ENCODE measurements at regions not wholly inside any gene's neighbourhood (a gene's known extent, or its start where the extent isn't known, plus 50 kb on each side); places are given as distances from the start of the nearest gene placed in this dataset.
"Not testable (repeated sequence)": the region's sequence is repeated elsewhere in the genome, so short reads cannot be mapped to it uniquely, and the experiment has no call there.

DNA sequence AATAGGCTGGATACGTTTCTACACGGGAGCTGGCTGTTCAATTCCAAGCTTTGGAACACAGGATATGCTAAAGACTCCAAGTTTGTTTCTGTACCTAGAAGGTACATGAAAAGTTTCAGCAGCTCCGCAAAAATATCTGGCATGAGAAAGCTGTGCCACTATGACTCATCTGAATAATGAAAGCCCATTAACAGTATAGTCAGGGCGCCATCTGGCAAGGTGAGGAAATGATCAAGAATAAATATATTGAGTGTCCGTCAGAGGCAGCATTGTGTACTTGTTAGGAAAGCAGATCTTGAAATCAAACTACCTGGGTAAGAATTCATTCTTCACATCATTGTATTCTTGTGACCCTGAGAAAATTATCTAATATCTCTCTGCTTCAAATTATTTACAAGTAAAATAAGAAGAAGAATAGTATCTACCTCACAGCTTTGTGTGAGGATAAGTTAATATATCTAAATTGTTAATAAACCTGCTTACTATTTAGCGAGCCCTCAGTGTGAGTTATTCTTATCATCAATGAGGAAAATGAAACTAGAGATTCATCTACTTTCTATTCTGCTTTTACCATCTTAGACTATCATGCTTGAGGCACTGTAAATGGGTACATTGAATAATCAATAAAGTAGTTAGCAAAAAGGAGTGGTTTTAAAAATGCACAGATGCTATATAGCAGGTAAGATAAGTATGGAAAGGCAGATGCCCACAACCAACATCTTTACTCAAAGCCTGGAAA is 53.5 kb downstream of the FSCB start:
- 79 to 92% (median 85%) methylated on average over 6 of the region's 6 CpGs for WGBS, 5 donors
- no peaks in the 10 kb centered on the region for H3K27me3 ChIP-seq (replicated peaks in 1 of 7)
- DNase-seq, result no peak
- peaks cover 0 to 45% (median 25%) of the 10 kb centered on the region in 8 donors for H3K9me3 ChIP-seq
- intact Hi-C loops (cut with DNase I; ENCODE audit: low total_unique reads), result no loop called here
- no peak overlapping the region for H3K4me3 ChIP-seq
- TF ChIP-seq, protein P1, sequence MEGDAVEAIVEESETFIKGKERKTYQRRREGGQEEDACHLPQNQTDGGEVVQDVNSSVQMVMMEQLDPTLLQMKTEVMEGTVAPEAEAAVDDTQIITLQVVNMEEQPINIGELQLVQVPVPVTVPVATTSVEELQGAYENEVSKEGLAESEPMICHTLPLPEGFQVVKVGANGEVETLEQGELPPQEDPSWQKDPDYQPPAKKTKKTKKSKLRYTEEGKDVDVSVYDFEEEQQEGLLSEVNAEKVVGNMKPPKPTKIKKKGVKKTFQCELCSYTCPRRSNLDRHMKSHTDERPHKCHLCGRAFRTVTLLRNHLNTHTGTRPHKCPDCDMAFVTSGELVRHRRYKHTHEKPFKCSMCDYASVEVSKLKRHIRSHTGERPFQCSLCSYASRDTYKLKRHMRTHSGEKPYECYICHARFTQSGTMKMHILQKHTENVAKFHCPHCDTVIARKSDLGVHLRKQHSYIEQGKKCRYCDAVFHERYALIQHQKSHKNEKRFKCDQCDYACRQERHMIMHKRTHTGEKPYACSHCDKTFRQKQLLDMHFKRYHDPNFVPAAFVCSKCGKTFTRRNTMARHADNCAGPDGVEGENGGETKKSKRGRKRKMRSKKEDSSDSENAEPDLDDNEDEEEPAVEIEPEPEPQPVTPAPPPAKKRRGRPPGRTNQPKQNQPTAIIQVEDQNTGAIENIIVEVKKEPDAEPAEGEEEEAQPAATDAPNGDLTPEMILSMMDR (IDR thresholded peaks at IDR 0.05 in 8 of 11, conservative IDR thresholded peaks at IDR 0.05 in 3 of 11), result no peak
- no peak for TF ChIP-seq POLR2AphosphoS5 (IDR thresholded peaks at IDR 0.05)
- TF ChIP-seq POLR2A (IDR thresholded peaks at IDR 0.05), result no peak
- no peaks in the 10 kb centered on the region for H3K4me1 ChIP-seq
- no peaks in the 10 kb centered on the region for H3K36me3 ChIP-seq
- no peak overlapping the region for H3K27ac ChIP-seq

- H3K27me3 ChIP-seq (replicated peaks in 1 of 7); intact Hi-C loops (cut with DNase I; ENCODE audit: low total_unique reads); DNase-seq; H3K4me3 ChIP-seq; H3K4me1 ChIP-seq; H3K36me3 ChIP-seq; H3K27ac ChIP-seq: not testable (repeated sequence)
- WGBS, 5 donors, result 80 to 88% (median 87%) methylated on average over 3 of the region's 3 CpGs
- H3K9me3 ChIP-seq, result peaks cover 0 to 16% (median 2%) of the 10 kb centered on the region in 8 donors
Observed at GRCh38 chr14:44450232-44450631, 56.9 kb downstream of the FSCB start.

DNA sequence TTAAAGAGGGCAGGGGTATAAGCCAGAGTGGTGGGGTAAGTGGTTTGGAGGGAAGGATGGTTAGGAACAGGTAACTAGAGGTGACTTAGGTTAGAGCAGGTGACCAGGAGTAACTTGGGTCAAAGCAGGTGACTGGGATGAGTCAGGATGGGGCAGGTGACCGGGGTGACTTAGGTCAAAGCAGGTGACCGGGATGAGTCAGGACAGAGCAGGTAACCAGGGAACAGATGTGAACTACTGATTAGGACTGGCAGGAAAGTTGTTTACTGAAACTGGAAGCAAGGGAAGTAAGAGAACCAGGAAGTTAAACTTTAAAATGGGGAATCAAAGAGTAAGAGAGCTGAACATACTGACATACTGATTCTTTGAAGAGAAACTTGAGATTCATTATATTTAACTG is 57.4 kb downstream of the FSCB start:
- intact Hi-C loops (cut with DNase I; ENCODE audit: low total_unique reads), result no loop called here
- WGBS, 5 donors, result 72 to 91% (median 82%) methylated on average over 2 of the region's 2 CpGs
- Histone ChIP-seq H3K27ac (no peak overlapping the region), H3K36me3 (no peaks in the 10 kb centered on the region), H3K9me3 (peaks cover 0 to 15% (median 0%) of the 10 kb centered on the region in 8 donors), H3K27me3 (replicated peaks in 1 of 7) (no peaks in the 10 kb centered on the region), H3K4me3 (no peak overlapping the region), H3K4me1 (no peaks in the 10 kb centered on the region)
- no peak for TF ChIP-seq POLR2AphosphoS5 (IDR thresholded peaks at IDR 0.05)
- TF ChIP-seq, protein P1 (IDR thresholded peaks at IDR 0.05 in 8 of 11, conservative IDR thresholded peaks at IDR 0.05 in 3 of 11), result no peak
- TF ChIP-seq POLR2A (IDR thresholded peaks at IDR 0.05), result no peak
- DNase-seq, result no peak

GRCh38 chr14:44448951-44449358 is 58.1 kb downstream of the FSCB start:
- no peak overlapping the region for H3K27ac ChIP-seq
- H3K4me3 ChIP-seq, result no peak overlapping the region
- H3K9me3 ChIP-seq, result peaks cover 0 to 15% (median 0%) of the 10 kb centered on the region in 8 donors
- H3K4me1 ChIP-seq, result no peaks in the 10 kb centered on the region
- H3K36me3 ChIP-seq, result no peaks in the 10 kb centered on the region
- H3K27me3 ChIP-seq (replicated peaks in 1 of 7), result no peaks in the 10 kb centered on the region
- WGBS, 5 donors, result 74 to 84% (median 82%) methylated on average over 5 of the region's 5 CpGs
- DNase-seq, result no peak
- TF ChIP-seq POLR2A (IDR thresholded peaks at IDR 0.05) (no peak), POLR2AphosphoS5 (IDR thresholded peaks at IDR 0.05) (no peak)
- TF ChIP-seq, protein P1 (IDR thresholded peaks at IDR 0.05 in 8 of 11, conservative IDR thresholded peaks at IDR 0.05 in 3 of 11), result no peak
- intact Hi-C loops (cut with DNase I; ENCODE audit: low total_unique reads), result no loop called here

Data from spleen (tissue), 11 donors.